GM12864 (cell line): ENCODE measurements at regions not wholly inside any gene's neighbourhood (a gene's known extent, or its start where the extent isn't known, plus 50 kb on each side); places are given as distances from the start of the nearest gene placed in this dataset.

Experiments
- DNase-seq: peaks from one replicate; pipeline ENCODE4 v3.0.0-alpha.2; 2011; ENCODE audit warnings: low read depth
- H3K4me3 ChIP-seq: 2 replicates; pipeline ENCODE4 v1.5.1; 2011; ENCODE audit warnings: mild to moderate bottlenecking, low read depth, low read length, control low read depth
- CTCF ChIP-seq: IDR thresholded peaks from 2 replicates; pipeline ENCODE4 v1.5.1; 2011; ENCODE audit warnings: low read depth, mild to moderate bottlenecking, moderate library complexity, low read length, control low read depth, inconsistent platforms; ENCODE audit errors: missing control alignments

GRCh38 chr15:93159930-93160329, 70.9 kb upstream of the RGMA start:
- no peak overlapping the region for H3K4me3 ChIP-seq
- DNase-seq: no peak
- no peak for TF ChIP-seq CTCF

GRCh38 chr15:93158097-93158900, 69.3 kb upstream of the RGMA start:
- DNase-seq: no peak
- no peak for TF ChIP-seq CTCF

GRCh38 chr15:93154666-93155065, 65.7 kb upstream of the RGMA start:
- TF ChIP-seq CTCF: no peak
- no peak for DNase-seq
- H3K4me3 ChIP-seq: no peak overlapping the region

More at GRCh38 chr15:93158097-93158900, 69.3 kb upstream of the RGMA start:
- H3K4me3 ChIP-seq: no peak overlapping the region

DNA sequence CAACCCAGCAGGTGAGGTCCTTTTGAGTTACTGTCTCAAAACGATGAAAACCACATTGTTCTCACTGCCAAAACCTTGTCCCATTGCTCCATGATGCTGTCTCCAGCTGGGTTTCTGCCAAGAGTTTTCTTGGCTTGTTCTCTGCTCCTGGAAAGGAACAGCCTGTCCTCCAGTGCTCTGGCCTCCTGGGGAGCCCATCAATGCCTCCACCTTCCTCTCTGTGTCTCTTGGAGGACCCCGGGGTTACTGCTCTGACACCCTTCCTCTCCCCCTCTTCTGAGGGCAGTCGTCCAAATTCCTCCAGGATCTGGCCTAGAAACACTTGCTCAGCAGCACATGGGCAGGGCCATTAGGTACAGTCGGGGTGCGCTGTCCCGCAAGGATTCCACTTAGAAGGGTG, 63.9 kb upstream of the RGMA start:
- TF ChIP-seq CTCF: no peak
- no peak overlapping the region for H3K4me3 ChIP-seq
- DNase-seq: no peak

- no peak overlapping the region for H3K4me3 ChIP-seq
- DNase-seq: no peak
- TF ChIP-seq CTCF: no peak
Observed at GRCh38 chr15:93152360-93152759, 63.3 kb upstream of the RGMA start.

DNA sequence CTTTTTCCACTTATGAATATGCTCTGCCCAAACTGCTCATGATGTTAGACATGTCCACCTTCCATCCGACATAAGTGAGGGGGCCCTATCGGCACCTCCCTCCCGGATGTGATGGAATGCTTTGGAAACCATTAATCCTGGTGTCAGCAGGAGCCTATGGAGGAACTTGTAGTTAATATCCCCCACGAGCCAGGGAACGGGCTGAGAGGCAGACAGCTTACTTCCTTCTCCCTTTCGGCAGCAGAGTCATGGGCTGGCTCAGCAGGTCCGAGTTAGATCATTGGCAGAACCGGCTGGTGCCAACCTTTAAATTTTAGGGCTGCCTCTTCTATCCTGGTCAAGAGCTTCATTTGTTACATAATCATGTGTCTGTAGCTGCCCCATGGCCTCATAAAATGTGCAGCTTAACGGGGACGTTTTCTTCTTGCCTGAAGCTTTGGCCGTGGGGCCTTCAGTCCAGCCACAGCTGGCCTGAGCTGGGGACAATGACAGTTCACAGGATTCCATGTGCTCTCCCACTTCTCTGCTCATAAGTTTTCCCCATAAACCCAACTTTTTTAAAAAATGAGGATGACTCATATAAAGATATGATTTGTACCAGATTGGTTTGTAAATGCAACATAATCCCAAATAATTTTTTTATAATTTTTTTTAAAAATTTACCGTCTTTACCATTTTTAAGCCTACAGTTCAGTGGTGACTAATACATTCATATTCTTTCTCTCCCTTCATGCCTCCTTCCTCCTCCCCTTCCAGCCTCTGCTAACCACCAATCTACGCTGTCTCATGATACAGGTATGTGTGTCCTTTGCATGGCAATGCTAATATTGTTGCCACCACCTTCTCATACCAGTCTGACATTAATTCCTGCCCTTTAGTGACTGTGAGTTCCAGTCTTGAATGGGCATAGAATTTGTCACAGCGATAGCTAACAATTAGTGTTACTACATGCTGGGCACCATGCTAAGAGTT, 62.2 kb upstream of the RGMA start:
- no peak for DNase-seq
- no peak for TF ChIP-seq CTCF
- H3K4me3 ChIP-seq: no peak overlapping the region
